ENCODE measurements at regions not wholly inside any gene's neighbourhood (a gene's known extent, or its start where the extent isn't known, plus 50 kb on each side); places are given as distances from the start of the nearest gene placed in this dataset.

DNA sequence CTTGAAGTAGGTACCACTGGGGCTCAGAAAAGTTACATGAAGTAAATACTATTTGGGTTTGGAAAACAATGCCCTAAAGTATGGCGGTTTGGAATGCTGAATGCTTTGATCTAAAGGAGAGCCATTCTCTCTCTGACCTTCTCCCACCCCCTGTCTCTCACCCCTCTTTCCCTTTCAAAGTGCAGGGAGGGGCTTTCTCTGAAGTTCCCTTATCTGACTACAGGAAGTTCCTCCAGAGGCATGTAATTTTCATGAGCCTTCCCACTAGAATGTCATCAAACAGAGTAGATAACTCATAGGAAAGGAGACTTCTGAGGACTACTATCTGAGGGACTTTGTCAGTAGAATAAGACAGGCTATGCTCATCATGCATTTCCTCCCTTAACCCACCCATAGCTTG is 216.7 kb upstream of the PCSK2 start:
- TF ChIP-seq YY1 (IDR thresholded peaks at IDR 0.05; ENCODE audit: insufficient read depth, insufficient read length): no peak
- TF ChIP-seq SUZ12 (IDR thresholded peaks at IDR 0.05; ENCODE audit: extremely low read depth, insufficient read depth, insufficient read length): no peak
- TF ChIP-seq ZNF274 (IDR thresholded peaks at IDR 0.05; ENCODE audit: low read depth, low read length): no peak
